ENCODE measurements at regions not wholly inside any gene's neighbourhood (a gene's known extent, or its start where the extent isn't known, plus 50 kb on each side); places are given as distances from the start of the nearest gene placed in this dataset.

DNA sequence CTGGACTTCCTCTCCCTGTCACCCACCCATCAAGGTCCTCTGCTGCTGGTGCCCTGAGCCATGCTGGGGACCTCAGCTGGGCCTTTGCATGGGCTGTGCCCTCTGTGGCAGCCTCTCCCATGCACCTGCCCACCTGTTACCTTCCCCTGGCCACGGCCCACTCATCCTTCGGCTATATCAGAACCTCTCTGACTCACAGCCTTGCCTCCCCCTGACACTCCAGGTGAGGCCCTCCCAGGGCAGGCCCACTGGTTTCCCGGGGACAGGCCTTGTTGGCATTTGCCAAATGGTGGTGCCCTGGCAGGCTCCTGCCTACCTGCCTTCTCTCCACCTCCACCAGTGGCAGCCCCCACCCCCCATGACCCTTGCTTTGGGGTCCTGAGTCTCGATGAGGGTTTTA lies 73.7 kb upstream of the PRR5 start:
- no peak overlapping the region for H2AFZ ChIP-seq (ENCODE audit: low read depth, low read length)
- peaks cover 21% of the 10 kb centered on the region for H3K9me3 Mint-ChIP-seq (ENCODE audit: unreplicated experiment)
- H3K27ac Mint-ChIP-seq (ENCODE audit: unreplicated experiment) = no peak overlapping the region
- no peak for TF ChIP-seq EZH2 (IDR thresholded peaks at IDR 0.05; ENCODE audit: insufficient read depth, low read length)
- TF ChIP-seq, protein P1, sequence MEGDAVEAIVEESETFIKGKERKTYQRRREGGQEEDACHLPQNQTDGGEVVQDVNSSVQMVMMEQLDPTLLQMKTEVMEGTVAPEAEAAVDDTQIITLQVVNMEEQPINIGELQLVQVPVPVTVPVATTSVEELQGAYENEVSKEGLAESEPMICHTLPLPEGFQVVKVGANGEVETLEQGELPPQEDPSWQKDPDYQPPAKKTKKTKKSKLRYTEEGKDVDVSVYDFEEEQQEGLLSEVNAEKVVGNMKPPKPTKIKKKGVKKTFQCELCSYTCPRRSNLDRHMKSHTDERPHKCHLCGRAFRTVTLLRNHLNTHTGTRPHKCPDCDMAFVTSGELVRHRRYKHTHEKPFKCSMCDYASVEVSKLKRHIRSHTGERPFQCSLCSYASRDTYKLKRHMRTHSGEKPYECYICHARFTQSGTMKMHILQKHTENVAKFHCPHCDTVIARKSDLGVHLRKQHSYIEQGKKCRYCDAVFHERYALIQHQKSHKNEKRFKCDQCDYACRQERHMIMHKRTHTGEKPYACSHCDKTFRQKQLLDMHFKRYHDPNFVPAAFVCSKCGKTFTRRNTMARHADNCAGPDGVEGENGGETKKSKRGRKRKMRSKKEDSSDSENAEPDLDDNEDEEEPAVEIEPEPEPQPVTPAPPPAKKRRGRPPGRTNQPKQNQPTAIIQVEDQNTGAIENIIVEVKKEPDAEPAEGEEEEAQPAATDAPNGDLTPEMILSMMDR (IDR thresholded peaks at IDR 0.05; ENCODE audit: insufficient read depth, low read depth, low read length) = no peak
- H3K27ac ChIP-seq (ENCODE audit: low read depth, low read length) = no peak overlapping the region
- H3K27me3 ChIP-seq (ENCODE audit: insufficient read depth, low read length) = no peaks in the 10 kb centered on the region
- H4K20me1 ChIP-seq (ENCODE audit: insufficient read depth, low read length) = no peaks in the 10 kb centered on the region
- no peaks in the 10 kb centered on the region for H3K9me3 ChIP-seq (ENCODE audit: insufficient read depth, low read depth, low read length)
- H3K9ac ChIP-seq (ENCODE audit: low read length) = no peak overlapping the region
- no peak overlapping the region for H3K4me3 Mint-ChIP-seq (ENCODE audit: unreplicated experiment)
- no peaks in the 10 kb centered on the region for H3K36me3 Mint-ChIP-seq (ENCODE audit: low read depth, unreplicated experiment)
- H3K4me3 ChIP-seq (ENCODE audit: insufficient read depth, low read depth, low read length) = no peak overlapping the region
- no peak overlapping the region for H3K4me2 ChIP-seq (ENCODE audit: low read length)
- no peaks in the 10 kb centered on the region for H3K36me3 ChIP-seq (ENCODE audit: insufficient read depth, low read length)
- no peak for FAIRE-seq
- no peaks in the 10 kb centered on the region for H3K4me1 ChIP-seq (ENCODE audit: insufficient read depth, low read length)
- no peaks in the 10 kb centered on the region for H3K79me2 ChIP-seq (ENCODE audit: insufficient read depth, low read length)
- DNase-seq (ENCODE audit: low read depth) = no peak
- H3K27me3 Mint-ChIP-seq (ENCODE audit: low read depth, unreplicated experiment) = peaks cover 35% of the 10 kb centered on the region
- no peaks in the 10 kb centered on the region for H3K4me1 Mint-ChIP-seq (ENCODE audit: low read depth, unreplicated experiment)

DNA sequence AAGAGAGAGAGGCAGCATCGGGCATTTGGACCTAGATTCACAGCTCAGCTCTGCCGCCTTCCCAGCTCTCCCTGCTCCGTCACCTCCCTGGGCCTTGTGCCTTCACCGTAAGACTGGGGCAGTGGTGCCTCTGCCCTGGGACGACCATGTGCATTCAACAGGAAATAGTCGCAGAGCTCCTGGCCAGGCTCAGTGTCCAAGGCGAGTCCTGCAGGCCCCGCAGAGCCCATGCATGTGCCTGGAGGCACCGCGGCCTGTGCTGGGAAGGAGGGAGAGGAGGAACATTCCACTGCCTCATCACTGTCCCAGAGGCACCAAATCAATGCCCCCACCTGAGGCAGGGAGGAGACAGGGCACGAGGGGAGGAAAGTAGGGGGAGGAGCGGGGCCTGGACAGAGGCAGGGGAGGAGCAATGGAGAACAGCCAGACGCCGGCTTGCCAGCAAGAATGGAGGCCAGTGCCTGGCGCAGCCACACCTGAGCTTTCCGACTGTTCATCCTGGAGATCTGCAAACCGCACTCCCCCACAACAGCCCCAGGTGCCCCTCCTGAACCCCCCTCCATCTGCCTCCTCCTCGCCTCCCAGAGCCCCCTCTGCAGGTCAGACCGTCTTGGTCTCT lies 74.4 kb upstream of the PRR5 start:
- no peak overlapping the region for H3K4me3 ChIP-seq (ENCODE audit: insufficient read depth, low read depth, low read length)
- no peak overlapping the region for H2AFZ ChIP-seq (ENCODE audit: low read depth, low read length)
- H3K27me3 Mint-ChIP-seq (ENCODE audit: low read depth, unreplicated experiment) = peaks cover 37% of the 10 kb centered on the region
- H3K9ac ChIP-seq (ENCODE audit: low read length) = no peak overlapping the region
- H3K27ac ChIP-seq (ENCODE audit: low read depth, low read length) = no peak overlapping the region
- no peak for TF ChIP-seq EZH2 (IDR thresholded peaks at IDR 0.05; ENCODE audit: insufficient read depth, low read length)
- TF ChIP-seq, protein P1 (IDR thresholded peaks at IDR 0.05; ENCODE audit: insufficient read depth, low read depth, low read length) = no peak
- H3K4me1 ChIP-seq (ENCODE audit: insufficient read depth, low read length) = no peaks in the 10 kb centered on the region
- DNase-seq (ENCODE audit: low read depth) (no peak), FAIRE-seq (no peak)
- H3K4me1 Mint-ChIP-seq (ENCODE audit: low read depth, unreplicated experiment) = no peaks in the 10 kb centered on the region
- H3K27me3 ChIP-seq (ENCODE audit: insufficient read depth, low read length) = no peaks in the 10 kb centered on the region
- no peaks in the 10 kb centered on the region for H4K20me1 ChIP-seq (ENCODE audit: insufficient read depth, low read length)
- H3K4me3 Mint-ChIP-seq (ENCODE audit: unreplicated experiment) = no peak overlapping the region
- H3K9me3 ChIP-seq (ENCODE audit: insufficient read depth, low read depth, low read length) = no peaks in the 10 kb centered on the region
- H3K4me2 ChIP-seq (ENCODE audit: low read length) = no peak overlapping the region
- H3K36me3 ChIP-seq (ENCODE audit: insufficient read depth, low read length) = no peaks in the 10 kb centered on the region
- H3K27ac Mint-ChIP-seq (ENCODE audit: unreplicated experiment) = no peak overlapping the region
- no peaks in the 10 kb centered on the region for H3K36me3 Mint-ChIP-seq (ENCODE audit: low read depth, unreplicated experiment)
- peaks cover 21% of the 10 kb centered on the region for H3K9me3 Mint-ChIP-seq (ENCODE audit: unreplicated experiment)
- no peaks in the 10 kb centered on the region for H3K79me2 ChIP-seq (ENCODE audit: insufficient read depth, low read length)

DNA sequence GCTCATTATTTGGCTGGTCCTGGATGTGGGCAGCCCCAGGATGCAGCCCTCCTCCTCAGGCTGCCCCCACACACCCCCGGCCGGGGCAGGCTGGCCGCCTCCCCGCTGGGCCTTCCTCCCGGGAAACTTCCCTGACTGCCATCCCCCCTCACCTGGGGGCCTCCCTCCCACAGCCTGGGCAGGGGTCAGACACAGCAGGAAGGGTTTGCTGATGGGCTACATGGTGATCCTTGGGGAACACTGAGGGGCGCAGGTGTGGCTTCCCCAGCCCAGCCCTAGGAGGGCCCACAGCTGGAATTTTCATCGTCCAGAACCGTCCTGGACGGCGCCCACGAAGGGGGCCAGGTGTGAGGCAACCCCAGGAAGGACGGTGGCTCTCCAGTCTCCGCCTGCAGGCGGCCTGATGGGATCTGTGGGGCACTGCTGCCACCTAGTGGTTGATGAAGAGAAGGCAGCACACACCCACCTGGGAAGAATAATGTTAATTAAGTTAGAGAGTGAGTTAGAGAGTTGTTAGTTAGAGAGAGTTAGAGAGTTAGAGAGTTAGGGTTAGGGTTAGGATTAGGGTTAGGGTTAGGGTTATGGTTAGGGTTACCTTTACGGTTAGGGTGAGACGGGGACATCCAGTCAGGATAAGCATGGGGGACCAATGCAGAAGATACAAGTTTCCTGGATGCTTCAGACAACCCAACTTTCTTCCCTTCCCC lies 75.9 kb upstream of the PRR5 start:
- DNase-seq (ENCODE audit: low read depth) (no peak), FAIRE-seq (no peak)
- H3K27me3 Mint-ChIP-seq (ENCODE audit: low read depth, unreplicated experiment) = peaks cover 41% of the 10 kb centered on the region

More for the DNA sequence above, 75.9 kb upstream of the PRR5 start:
- no peak overlapping the region for H3K27ac Mint-ChIP-seq (ENCODE audit: unreplicated experiment)
- no peaks in the 10 kb centered on the region for H3K79me2 ChIP-seq (ENCODE audit: insufficient read depth, low read length)
- H3K4me3 ChIP-seq (ENCODE audit: insufficient read depth, low read depth, low read length) = no peak overlapping the region
- H3K9me3 ChIP-seq (ENCODE audit: insufficient read depth, low read depth, low read length) = no peaks in the 10 kb centered on the region
- H3K27me3 ChIP-seq (ENCODE audit: insufficient read depth, low read length) = no peaks in the 10 kb centered on the region
- H3K9ac ChIP-seq (ENCODE audit: low read length) = no peak overlapping the region
- no peaks in the 10 kb centered on the region for H4K20me1 ChIP-seq (ENCODE audit: insufficient read depth, low read length)
- H3K4me3 Mint-ChIP-seq (ENCODE audit: unreplicated experiment) = no peak overlapping the region
- TF ChIP-seq EZH2 (IDR thresholded peaks at IDR 0.05; ENCODE audit: insufficient read depth, low read length) = no peak
- TF ChIP-seq, protein P1 (IDR thresholded peaks at IDR 0.05; ENCODE audit: insufficient read depth, low read depth, low read length) = peak; percentile 93
- no peak overlapping the region for H3K27ac ChIP-seq (ENCODE audit: low read depth, low read length)
- no peaks in the 10 kb centered on the region for H3K4me1 Mint-ChIP-seq (ENCODE audit: low read depth, unreplicated experiment)
- no peaks in the 10 kb centered on the region for H3K36me3 ChIP-seq (ENCODE audit: insufficient read depth, low read length)
- H3K4me1 ChIP-seq (ENCODE audit: insufficient read depth, low read length) = no peaks in the 10 kb centered on the region
- no peaks in the 10 kb centered on the region for H3K36me3 Mint-ChIP-seq (ENCODE audit: low read depth, unreplicated experiment)
- no peak overlapping the region for H3K4me2 ChIP-seq (ENCODE audit: low read length)
- H3K9me3 Mint-ChIP-seq (ENCODE audit: unreplicated experiment) = peaks cover 17% of the 10 kb centered on the region
- H2AFZ ChIP-seq (ENCODE audit: low read depth, low read length) = no peak overlapping the region

Measured in astrocyte (in vitro differentiated cells and primary cell).